Ishikawa (cell line): ENCODE measurements at regions not wholly inside any gene's neighbourhood (a gene's known extent, or its start where the extent isn't known, plus 50 kb on each side); places are given as distances from the start of the nearest gene placed in this dataset.

Experiments
- CEBPB ChIP-seq: IDR thresholded peaks from 2 replicates; pipeline ENCODE4 v1.6.1; 2012
- CREB1 ChIP-seq: IDR thresholded peaks from 2 replicates; pipeline ENCODE4 v1.6.1; 2012; ENCODE audit warnings: low read depth
- EGR1 ChIP-seq: IDR thresholded peaks from 2 replicates; pipeline ENCODE4 v1.6.1; 2012
- EP300 ChIP-seq: IDR thresholded peaks from 2 replicates; pipeline ENCODE4 v1.6.1; 2012; ENCODE audit warnings: borderline replicate concordance
- FOXM1 ChIP-seq: IDR thresholded peaks from 2 replicates; pipeline ENCODE4 v1.6.1; 2012; ENCODE audit warnings: low read depth, borderline replicate concordance
- MAX ChIP-seq: IDR thresholded peaks from 2 replicates; pipeline ENCODE4 v1.6.1; 2012
- NFIC ChIP-seq: IDR thresholded peaks from 2 replicates; pipeline ENCODE4 v1.6.1; 2012
- RAD21 ChIP-seq: IDR thresholded peaks from 2 replicates; pipeline ENCODE4 v1.6.1; 2012; ENCODE audit warnings: low read depth
- TAF1 ChIP-seq: IDR thresholded peaks from 2 replicates; pipeline ENCODE4 v1.6.1; 2012; ENCODE audit warnings: low read depth, mild to moderate bottlenecking
- TCF12 ChIP-seq: IDR thresholded peaks from 2 replicates; pipeline ENCODE4 v1.6.1; 2012; ENCODE audit warnings: low read depth
- TEAD4 ChIP-seq: IDR thresholded peaks from 2 replicates; pipeline ENCODE4 v1.6.1; 2012
- YY1 ChIP-seq: IDR thresholded peaks from 2 replicates; pipeline ENCODE4 v1.6.1; 2012; ENCODE audit warnings: low read depth
- ZBTB7A ChIP-seq: IDR thresholded peaks from 2 replicates; pipeline ENCODE4 v1.6.1; 2012; ENCODE audit warnings: low read depth
- TF ChIP-seq, protein P1 (sequence below): IDR thresholded peaks from 2 replicates; pipeline ENCODE4 v1.6.1; 2012

DNA sequence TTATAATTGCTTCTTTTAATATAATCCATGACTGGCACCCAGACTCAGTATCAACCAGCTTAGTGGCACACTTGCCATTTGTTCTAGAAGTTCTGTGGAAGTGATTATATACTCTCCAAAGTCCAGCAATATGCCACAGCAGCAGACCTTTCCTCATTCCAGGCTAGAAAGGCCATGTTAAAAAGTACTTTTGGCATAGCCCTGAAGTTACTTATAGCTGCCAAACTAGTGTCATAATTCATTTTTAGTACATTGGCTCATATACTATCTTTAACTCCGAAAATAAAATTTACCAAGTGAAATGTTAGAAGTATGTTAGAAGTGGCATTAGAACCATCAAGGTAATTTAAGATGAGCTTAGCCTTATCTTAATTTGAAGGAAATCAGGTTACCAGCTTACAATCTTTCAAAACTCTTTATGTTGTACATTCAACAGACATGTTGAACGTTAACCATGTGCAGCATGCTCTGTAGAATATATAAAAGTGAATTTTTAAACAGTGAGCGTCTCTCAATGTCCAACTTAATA lies 714.2 kb upstream of the LCORL start:
- TF ChIP-seq RAD21 (no peak), TAF1 (no peak), MAX (no peak), TCF12 (no peak), EP300 (no peak), TEAD4 (no peak), FOXM1 (no peak), CREB1 (no peak), YY1 (no peak), CEBPB (no peak)

- TF ChIP-seq EGR1 = no peak
- TF ChIP-seq MAX = no peak
- TF ChIP-seq TCF12 = peak; percentile 80
- TF ChIP-seq NFIC = peak; percentile 77
- TF ChIP-seq TEAD4 = peak; percentile 58
- TF ChIP-seq ZBTB7A = no peak
- TF ChIP-seq EP300 = peak; percentile 53
- TF ChIP-seq, protein P1, sequence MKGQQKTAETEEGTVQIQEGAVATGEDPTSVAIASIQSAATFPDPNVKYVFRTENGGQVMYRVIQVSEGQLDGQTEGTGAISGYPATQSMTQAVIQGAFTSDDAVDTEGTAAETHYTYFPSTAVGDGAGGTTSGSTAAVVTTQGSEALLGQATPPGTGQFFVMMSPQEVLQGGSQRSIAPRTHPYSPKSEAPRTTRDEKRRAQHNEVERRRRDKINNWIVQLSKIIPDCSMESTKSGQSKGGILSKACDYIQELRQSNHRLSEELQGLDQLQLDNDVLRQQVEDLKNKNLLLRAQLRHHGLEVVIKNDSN = no peak
- no peak for TF ChIP-seq TAF1
These were observed 712.9 kb upstream of the LCORL start for GRCh38 chr4:18734405-18734804.

GRCh38 chr4:18733961-18734360 lies 712.4 kb upstream of the LCORL start:
- TF ChIP-seq NFIC (0 out of 2 replicates have a peak, but pooled peaks have one; percentile 6), TAF1 (no peak)

GRCh38 chr4:18722748-18723191 lies 701.2 kb upstream of the LCORL start:
- TF ChIP-seq CREB1 (no peak), CEBPB (peak; percentile 50), TCF12 (peak; percentile 91), EGR1 (no peak; the same call in 1 of the 2 replicates), MAX (peak; percentile 70; the same call in 1 of the 2 replicates), TEAD4 (peak; percentile 82), NFIC (peak; percentile 90), RAD21 (peak; percentile 12; the same call in 1 of the 2 replicates), EP300 (peak; percentile 91), YY1 (peak; percentile 43; the same call in 1 of the 2 replicates), FOXM1 (peak; percentile 82)

GRCh38 chr4:18698119-18698883 lies 676.7 kb upstream of the LCORL start:
- TF ChIP-seq, protein P1 = no peak
- TF ChIP-seq ZBTB7A (no peak), CEBPB (no peak), NFIC (no peak), MAX (no peak), TAF1 (no peak), EP300 (no peak), FOXM1 (no peak)

DNA sequence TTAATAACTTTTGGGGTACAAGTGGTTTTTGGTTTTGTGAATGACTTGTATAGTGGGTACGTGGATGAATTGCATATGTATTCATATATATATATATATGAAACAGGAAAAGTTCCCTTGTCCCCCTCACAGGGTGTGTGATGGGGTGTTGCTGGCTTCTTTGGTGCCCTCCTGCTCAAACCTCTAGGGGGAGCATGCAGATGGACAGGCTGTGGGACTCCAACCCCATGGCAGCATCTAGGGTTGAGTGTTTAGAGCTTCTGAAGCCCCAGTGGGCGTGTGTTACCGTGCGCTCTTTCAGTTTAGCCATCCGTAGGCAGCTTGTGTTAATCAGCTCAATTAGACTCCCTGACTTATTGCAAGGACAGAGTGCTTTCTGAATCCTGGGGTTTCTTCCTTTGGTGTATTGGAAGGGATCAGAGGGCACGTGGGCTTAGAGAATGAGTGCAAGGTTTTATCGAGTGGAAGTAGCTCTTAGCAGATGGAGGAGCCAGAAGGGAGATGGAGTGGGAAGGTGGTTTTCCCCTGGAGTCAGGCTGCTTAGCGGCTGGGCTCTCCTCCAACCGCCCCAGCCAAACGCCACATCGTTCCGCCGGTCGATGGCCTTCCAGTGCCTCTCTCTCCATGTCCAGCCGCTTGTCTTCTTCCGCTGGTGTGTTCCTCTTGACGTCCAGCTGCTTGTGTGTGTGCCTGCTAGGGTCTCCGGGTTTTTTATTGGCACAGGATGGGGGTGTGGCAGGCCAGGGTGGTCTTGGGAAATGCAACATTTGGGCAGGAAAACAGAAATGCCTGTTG lies 674.4 kb upstream of the LCORL start:
- TF ChIP-seq, protein P1 = no peak
- TF ChIP-seq CEBPB (no peak), RAD21 (peak; percentile 14; the same call in 1 of the 2 replicates)

- TF ChIP-seq TCF12 = no peak
- peak; percentile 46 for TF ChIP-seq RAD21
These were observed 670.1 kb upstream of the LCORL start for GRCh38 chr4:18691431-18692200.
